Activated B cell treated with CpG ODN at 0.5 μM for 24 hours (primary cell): ENCODE measurements at regions not wholly inside any gene's neighbourhood (a gene's known extent, or its start where the extent isn't known, plus 50 kb on each side); places are given as distances from the start of the nearest gene placed in this dataset.
"Not testable (repeated sequence)": the region's sequence is repeated elsewhere in the genome, so short reads cannot be mapped to it uniquely, and the experiment has no call there.

Experiments
- ATAC-seq: fragments of 200-7000 bp; cut with Tn5 transposase; one replicate; pipeline ENCODE4 v1.10.0; 2021; ENCODE audit warnings: low read depth, mild to moderate bottlenecking, moderate library complexity
- CTCF ChIA-PET: fragments of 350-600 bp; sonication (Branson Sonifier 250); formaldehyde crosslinking; loops from one replicate; lab custom pipeline; 2021; ENCODE audit warnings: antibody characterized with exemption; lab: Charles Lee
- POLR2A ChIA-PET: fragments of 350-600 bp; sonication (Branson Sonifier 250); formaldehyde crosslinking; loops from one replicate; lab custom pipeline; 2021; ENCODE audit warnings: antibody characterized with exemption; lab: Charles Lee
- DNase-seq: peaks from one replicate; pipeline ENCODE4 v3.0.0; 2022
- H3K27ac Mint-ChIP-seq: one replicate; pipeline ENCODE4 v1.8.0; 2020; ENCODE audit warnings: mixed read lengths
- H3K27me3 Mint-ChIP-seq: one replicate; pipeline ENCODE4 v1.8.0; 2021; ENCODE audit warnings: mixed read lengths
- H3K36me3 Mint-ChIP-seq: one replicate; pipeline ENCODE4 v1.8.0; 2021; ENCODE audit warnings: low read depth, mixed read lengths
- H3K4me1 Mint-ChIP-seq: one replicate; pipeline ENCODE4 v1.8.0; 2021; ENCODE audit warnings: mixed read lengths
- H3K4me3 Mint-ChIP-seq: one replicate; pipeline ENCODE4 v1.8.0; 2020; ENCODE audit warnings: mild to moderate bottlenecking, mixed read lengths
- H3K9me3 Mint-ChIP-seq: one replicate; pipeline ENCODE4 v1.8.0; 2020; ENCODE audit warnings: mixed read lengths
- intact Hi-C: fragments of 100-400 bp; cut with micrococcal nuclease; formaldehyde crosslinking; loops from one replicate; pipeline ENCODE4 v1.15.1; 2024
- TF ChIP-seq, protein P1 (sequence below): fragments of 200-600 bp; IDR thresholded peaks from one replicate; pipeline ENCODE4 v1.8.0; 2022; ENCODE audit warnings: antibody characterized with exemption, mild to moderate bottlenecking

DNA sequence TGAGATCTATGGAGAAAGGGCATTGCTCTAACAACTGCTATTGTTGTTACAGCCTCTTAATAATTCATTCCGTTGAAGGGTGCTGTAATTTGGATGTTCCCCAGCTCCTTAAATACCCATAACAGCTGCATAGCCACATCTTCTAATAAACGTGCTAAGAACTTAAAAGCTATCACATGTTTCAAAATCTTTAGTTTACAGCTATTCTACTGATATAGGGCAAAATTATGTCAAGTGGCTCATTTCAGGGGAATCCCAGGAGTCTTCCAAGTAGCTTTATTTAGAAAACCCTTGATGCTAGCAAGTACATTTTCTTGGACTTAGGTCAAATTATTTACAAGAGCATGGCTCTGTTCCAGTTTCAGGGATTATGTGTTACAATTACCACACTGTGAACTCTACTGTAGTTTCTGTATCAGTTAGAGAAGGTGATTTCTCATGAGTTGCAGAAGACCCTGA is 990.4 kb upstream of the ACO1 start:
- CTCF ChIA-PET: no interaction called here

DNA sequence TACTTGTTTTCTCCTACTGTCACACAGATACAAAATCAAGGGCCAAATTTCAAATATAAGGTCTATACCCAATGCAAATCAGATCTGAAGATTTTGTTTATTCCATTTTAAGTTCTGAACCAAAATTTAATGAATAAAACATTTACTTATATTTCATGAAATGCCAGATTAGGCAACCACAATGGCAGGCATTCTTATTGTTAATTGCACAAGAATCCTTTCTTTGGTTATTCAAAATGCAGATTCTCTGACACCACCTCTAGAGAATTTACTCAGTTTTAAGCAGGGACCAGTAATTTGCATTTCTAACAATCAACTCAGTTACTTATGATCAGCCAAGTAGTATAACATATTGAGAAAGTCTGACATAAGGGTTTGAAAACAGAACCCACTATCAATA is 972.4 kb upstream of the ACO1 start:
- TF ChIP-seq, protein P1, sequence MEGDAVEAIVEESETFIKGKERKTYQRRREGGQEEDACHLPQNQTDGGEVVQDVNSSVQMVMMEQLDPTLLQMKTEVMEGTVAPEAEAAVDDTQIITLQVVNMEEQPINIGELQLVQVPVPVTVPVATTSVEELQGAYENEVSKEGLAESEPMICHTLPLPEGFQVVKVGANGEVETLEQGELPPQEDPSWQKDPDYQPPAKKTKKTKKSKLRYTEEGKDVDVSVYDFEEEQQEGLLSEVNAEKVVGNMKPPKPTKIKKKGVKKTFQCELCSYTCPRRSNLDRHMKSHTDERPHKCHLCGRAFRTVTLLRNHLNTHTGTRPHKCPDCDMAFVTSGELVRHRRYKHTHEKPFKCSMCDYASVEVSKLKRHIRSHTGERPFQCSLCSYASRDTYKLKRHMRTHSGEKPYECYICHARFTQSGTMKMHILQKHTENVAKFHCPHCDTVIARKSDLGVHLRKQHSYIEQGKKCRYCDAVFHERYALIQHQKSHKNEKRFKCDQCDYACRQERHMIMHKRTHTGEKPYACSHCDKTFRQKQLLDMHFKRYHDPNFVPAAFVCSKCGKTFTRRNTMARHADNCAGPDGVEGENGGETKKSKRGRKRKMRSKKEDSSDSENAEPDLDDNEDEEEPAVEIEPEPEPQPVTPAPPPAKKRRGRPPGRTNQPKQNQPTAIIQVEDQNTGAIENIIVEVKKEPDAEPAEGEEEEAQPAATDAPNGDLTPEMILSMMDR: no peak
- Mint-ChIP-seq H3K27ac (no peak overlapping the region), H3K27me3 (no peaks in the 10 kb centered on the region), H3K36me3 (no peaks in the 10 kb centered on the region), H3K4me1 (no peaks in the 10 kb centered on the region), H3K9me3 (peaks cover 4% of the 10 kb centered on the region), H3K4me3 (no peak overlapping the region)
- DNase-seq (no peak), ATAC-seq (no peak)
- CTCF ChIA-PET: no interaction called here
- intact Hi-C loops: no loop called here
- POLR2A ChIA-PET: no interaction called here

More for the DNA sequence above, 990.4 kb upstream of the ACO1 start:
- H3K36me3 Mint-ChIP-seq: no peaks in the 10 kb centered on the region
- intact Hi-C loops: no loop called here
- no peak overlapping the region for H3K27ac Mint-ChIP-seq
- DNase-seq: no peak
- no peaks in the 10 kb centered on the region for H3K9me3 Mint-ChIP-seq
- POLR2A ChIA-PET: no interaction called here
- no peak overlapping the region for H3K4me3 Mint-ChIP-seq
- H3K27me3 Mint-ChIP-seq: no peaks in the 10 kb centered on the region
- H3K4me1 Mint-ChIP-seq: peaks cover 9% of the 10 kb centered on the region
- no peak for ATAC-seq
- TF ChIP-seq, protein P1: no peak

DNA sequence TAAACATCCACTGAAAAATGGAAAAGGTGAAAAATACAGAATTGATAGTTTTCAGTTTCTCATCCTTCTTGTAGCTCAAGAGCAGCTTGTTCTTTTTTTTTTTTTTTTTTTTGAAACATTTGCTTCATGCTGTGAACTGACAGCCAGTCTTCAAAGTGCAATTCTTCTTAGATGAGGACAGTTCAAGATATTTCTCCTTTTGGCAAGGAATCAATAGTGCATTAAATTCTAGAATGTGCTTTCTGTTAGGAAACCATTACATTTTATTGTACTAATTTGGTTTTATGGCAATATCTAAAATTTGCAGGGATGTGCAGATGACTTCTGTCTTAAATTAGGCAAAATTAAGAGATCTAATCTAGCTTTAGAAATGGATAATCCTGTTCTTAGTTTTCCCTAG is 969.3 kb upstream of the ACO1 start:
- CTCF ChIA-PET: no interaction called here
- intact Hi-C loops: no loop called here

DNA sequence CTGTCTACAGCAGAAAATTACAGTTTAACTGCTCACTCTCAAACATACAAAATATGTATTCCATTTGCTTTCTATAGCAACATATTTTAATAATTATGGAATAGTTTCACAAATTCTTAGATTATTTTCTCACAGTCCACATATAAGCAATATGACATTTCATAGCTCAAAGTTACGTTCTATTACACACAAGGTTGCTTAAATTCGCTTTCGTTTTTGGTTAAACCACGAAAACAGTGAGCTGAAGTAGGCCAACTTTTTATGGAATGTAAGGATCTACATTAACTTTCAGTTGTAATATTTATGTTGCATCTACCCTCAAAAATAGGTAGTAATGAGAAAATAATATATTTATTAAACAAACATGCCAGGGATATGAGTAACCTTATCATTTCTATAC is 966.0 kb upstream of the ACO1 start:
- intact Hi-C loops: no loop called here
- TF ChIP-seq, protein P1: no peak
- H3K27ac Mint-ChIP-seq: no peak overlapping the region
- no peaks in the 10 kb centered on the region for H3K36me3 Mint-ChIP-seq
- ATAC-seq: no peak
- H3K4me1 Mint-ChIP-seq: no peaks in the 10 kb centered on the region
- no peak overlapping the region for H3K4me3 Mint-ChIP-seq
- ChIA-PET CTCF (no interaction called here), POLR2A (no interaction called here)
- no peaks in the 10 kb centered on the region for H3K27me3 Mint-ChIP-seq
- H3K9me3 Mint-ChIP-seq: no peaks in the 10 kb centered on the region
- no peak for DNase-seq

More for the DNA sequence above, 969.3 kb upstream of the ACO1 start:
- ATAC-seq: no peak
- Mint-ChIP-seq H3K9me3 (no peaks in the 10 kb centered on the region), H3K4me3 (no peak overlapping the region), H3K36me3 (no peaks in the 10 kb centered on the region), H3K4me1 (no peaks in the 10 kb centered on the region), H3K27ac (no peak overlapping the region), H3K27me3 (no peaks in the 10 kb centered on the region)
- TF ChIP-seq, protein P1: no peak
- POLR2A ChIA-PET: no interaction called here
- no peak for DNase-seq

DNA sequence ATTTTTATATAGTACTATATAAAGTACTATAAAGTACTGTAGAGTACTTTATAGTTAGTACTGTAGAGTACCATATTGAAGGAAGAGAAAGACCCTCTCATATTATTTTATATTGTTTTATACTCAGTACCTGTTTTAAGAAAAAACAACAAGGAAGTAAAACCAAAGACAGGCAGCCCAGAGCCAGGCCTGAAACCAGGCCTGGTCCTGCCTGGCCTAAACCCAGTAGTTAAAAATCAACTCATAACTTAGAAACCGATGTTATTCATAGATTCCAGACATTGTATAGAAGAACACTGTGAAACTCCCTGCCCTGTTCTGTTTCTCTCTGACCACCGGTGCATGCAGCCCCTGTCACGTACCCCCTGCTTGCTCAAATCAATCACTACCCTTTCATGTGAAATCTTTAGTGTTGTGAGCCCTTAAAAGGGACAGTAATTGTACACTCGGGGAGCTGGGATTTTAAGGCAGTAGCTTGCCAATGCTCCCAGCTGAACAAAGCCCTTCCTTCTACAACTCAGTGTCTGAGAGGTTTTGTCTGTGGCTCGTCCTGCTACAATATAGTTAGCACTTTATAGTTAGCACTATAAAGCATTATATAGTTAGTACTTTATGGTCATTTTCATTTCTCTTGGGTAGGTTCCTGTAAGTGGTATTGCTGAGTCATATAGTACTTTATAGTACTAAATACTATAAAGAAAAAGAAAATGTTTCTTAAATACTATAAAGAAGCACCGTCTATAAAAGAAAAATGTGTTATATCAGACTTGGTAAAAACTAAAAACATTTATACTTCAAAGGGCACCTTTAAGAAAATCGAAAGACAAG is 940.6 kb upstream of the ACO1 start:
- H3K9me3 Mint-ChIP-seq, intact Hi-C loops, H3K36me3 Mint-ChIP-seq, H3K27me3 Mint-ChIP-seq, DNase-seq, CTCF ChIA-PET, H3K4me3 Mint-ChIP-seq, ATAC-seq, POLR2A ChIA-PET: not testable (repeated sequence)
- Mint-ChIP-seq H3K27ac (peak overlapping the region; percentile 82), H3K4me1 (peaks cover 22% of the 10 kb centered on the region)
